GM06990 (cell line): ENCODE measurements at regions not wholly inside any gene's neighbourhood (a gene's known extent, or its start where the extent isn't known, plus 50 kb on each side); places are given as distances from the start of the nearest gene placed in this dataset.

Experiments used
- DNase-seq: peaks from one replicate; pipeline ENCODE4 v3.0.0-alpha.2; 2011; ENCODE audit not compliant: insufficient read length; ENCODE audit errors: extremely low read depth
- H3K27me3 ChIP-seq: replicated peaks from 2 replicates; pipeline ENCODE4 v1.6.0; 2011; ENCODE audit warnings: low read length; ENCODE audit not compliant: control insufficient read depth, insufficient read depth
- H3K36me3 ChIP-seq: 2 replicates; pipeline ENCODE4 v1.5.1; 2011; ENCODE audit warnings: low read length; ENCODE audit not compliant: control insufficient read depth, insufficient read depth
- H3K4me3 ChIP-seq: replicated peaks from 2 replicates; pipeline ENCODE4 v1.5.1; 2011; ENCODE audit warnings: low read depth, mild to moderate bottlenecking, control low read depth, low read length
- CTCF ChIP-seq: IDR thresholded peaks from 2 replicates; pipeline ENCODE4 v1.5.1; 2011; ENCODE audit warnings: low read length, control low read depth, mild to moderate bottlenecking, inconsistent platforms; ENCODE audit not compliant: insufficient read depth, poor library complexity, severe bottlenecking

GRCh38 chr17:34511931-34512330, 67.5 kb upstream of the TMEM132E start:
- Histone ChIP-seq H3K36me3 (no peaks in the 10 kb centered on the region), H3K27me3 (no peaks in the 10 kb centered on the region), H3K4me3 (no peak overlapping the region)
- no peak for TF ChIP-seq CTCF
- DNase-seq, result no peak

DNA sequence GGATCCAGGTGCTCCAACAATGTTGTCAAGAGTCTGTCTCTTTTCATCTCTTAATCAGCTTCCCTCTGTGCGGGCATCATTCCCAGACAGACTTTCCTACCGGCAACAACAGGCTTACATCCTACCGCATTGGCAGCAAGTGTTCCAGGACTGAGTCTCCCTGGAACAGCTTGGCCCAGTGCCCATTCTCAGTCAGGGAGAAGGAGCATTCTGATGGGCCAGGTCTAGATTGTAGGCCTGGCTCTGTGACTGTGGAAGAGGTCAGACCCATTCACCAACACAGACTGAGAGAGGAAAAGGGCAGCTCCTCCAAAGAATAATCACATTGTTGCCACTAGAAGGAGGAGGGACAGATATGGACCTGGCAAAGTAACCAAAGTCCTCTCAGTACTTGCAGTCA, 68.1 kb upstream of the TMEM132E start:
- no peak for DNase-seq
- Histone ChIP-seq H3K4me3 (no peak overlapping the region), H3K27me3 (no peaks in the 10 kb centered on the region), H3K36me3 (no peaks in the 10 kb centered on the region)
- no peak for TF ChIP-seq CTCF

GRCh38 chr17:34504814-34505484, 74.4 kb upstream of the TMEM132E start:
- Histone ChIP-seq H3K36me3 (no peaks in the 10 kb centered on the region), H3K27me3 (no peaks in the 10 kb centered on the region; the same call in 1 of the 2 replicates), H3K4me3 (no peak overlapping the region)
- DNase-seq, result no peak
- no peak for TF ChIP-seq CTCF

DNA sequence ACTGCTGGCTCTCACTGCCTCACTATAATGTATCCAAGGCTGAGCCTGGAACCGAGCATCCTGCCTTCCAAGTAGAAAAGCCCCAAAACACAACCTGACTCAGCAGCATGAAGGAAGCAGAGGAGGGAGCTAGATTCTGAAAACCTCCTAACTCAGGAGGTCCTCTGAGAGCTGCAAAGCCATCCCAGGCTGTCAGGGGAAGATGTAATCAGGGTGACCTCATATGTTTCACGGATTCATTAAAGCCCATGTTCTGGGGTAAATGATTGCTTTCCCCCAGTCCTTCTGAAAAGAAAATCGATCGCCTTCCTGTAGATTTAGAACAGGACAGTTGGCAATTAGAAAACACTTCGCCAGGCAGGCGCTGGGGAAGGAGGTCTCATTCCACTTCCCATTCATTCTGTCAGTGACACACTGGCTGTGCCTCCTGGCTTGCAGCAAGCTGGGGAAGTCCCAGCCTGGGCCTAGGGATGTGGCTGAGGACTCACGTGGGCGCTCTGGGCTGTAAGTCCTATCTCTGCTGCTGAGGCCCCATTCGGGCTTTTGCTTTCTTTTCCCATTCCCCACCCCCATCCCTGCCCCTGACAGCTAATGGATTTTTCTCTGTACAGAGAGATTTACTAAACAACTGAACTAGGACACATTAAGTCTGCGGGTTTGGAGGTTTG, 75.7 kb upstream of the TMEM132E start:
- Histone ChIP-seq H3K4me3 (no peak overlapping the region), H3K36me3 (no peaks in the 10 kb centered on the region), H3K27me3 (no peaks in the 10 kb centered on the region; the same call in 1 of the 2 replicates)
- no peak for DNase-seq
- TF ChIP-seq CTCF, result no peak

DNA sequence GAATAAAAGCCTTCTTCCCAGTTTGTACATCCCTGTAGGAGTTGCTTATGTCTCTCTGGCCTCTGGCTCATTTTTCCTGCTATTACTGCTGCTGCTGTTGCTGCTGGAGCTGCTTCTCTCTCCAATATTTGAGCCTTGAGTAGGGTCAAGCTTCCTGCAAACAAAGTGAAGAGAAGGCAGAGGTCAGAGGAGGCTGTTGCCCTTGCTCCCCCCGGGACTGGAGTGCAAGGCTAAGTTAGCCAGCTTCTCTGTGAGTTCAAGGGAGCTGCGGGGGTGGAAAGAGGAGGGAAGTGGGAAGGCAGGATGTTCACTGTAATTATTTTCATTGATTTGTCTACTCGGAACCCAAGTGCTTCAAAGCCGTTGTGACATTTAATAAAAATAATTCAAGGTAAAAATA, 77.0 kb upstream of the TMEM132E start:
- Histone ChIP-seq H3K36me3 (no peaks in the 10 kb centered on the region), H3K27me3 (no peaks in the 10 kb centered on the region; the same call in none of the 2 replicates), H3K4me3 (no peak overlapping the region)
- no peak for DNase-seq
- TF ChIP-seq CTCF, result no peak
